K562 (cell line): ENCODE measurements at regions not wholly inside any gene's neighbourhood (a gene's known extent, or its start where the extent isn't known, plus 50 kb on each side); places are given as distances from the start of the nearest gene placed in this dataset.

Source experiments
- ATAC-seq: fragments of 200-7000 bp; cut with Tn5 transposase; 3 replicates; pipeline ENCODE4 v1.9.1; 2020; ENCODE audit warnings: moderate library complexity
- BruUV-seq: library from RNA; stranded (reverse); fragments of 400-500 nt; replicated peaks from 2 replicates; lab custom pipeline; 2021; lab: Mats Ljungman, UMichigan
- CTCF ChIA-PET: fragments of 300-600 bp; formaldehyde crosslinking; extraction: SDS; loops from one replicate; lab custom pipeline; 2021; ENCODE audit warnings: low intra/inter-chr PET ratio; lab: Yijun Ruan, JAX
- POLR2A ChIA-PET: fragments of 300-600, 350-650 bp; sonication (Branson Sonifier 250); formaldehyde crosslinking; extraction: SDS; loops from one replicate; lab custom pipeline; 2021; ENCODE audit warnings: antibody characterized with exemption, inconsistent platforms; lab: Yijun Ruan, JAX
- DNase-seq, 4 experiments: peaks; one replicate each; pipeline versions ENCODE4 v3.0.0 to v3.0.0-alpha.2; 2011 to 2018; ENCODE audit warnings: low spot score in 3 of 4, mixed read lengths in 3 of 4; ENCODE audit errors: extremely low read depth in 1 of 4
- FAIRE-seq: peaks from 2 replicates; lab custom pipeline; 2011; peaks lifted over from hg19 to GRCh38; lab: Jason Lieb, UNC
- H2AFZ ChIP-seq: 2 replicates; pipeline ENCODE4 v1.6.0; 2011; ENCODE audit warnings: low read depth, low read length, control low read depth, inconsistent platforms
- H3K27ac ChIP-seq: fragments of 200-600 bp; 3 replicates; pipeline ENCODE4 v1.8.0; 2011; ENCODE audit warnings: low read depth, mild to moderate bottlenecking, control low read depth, inconsistent platforms, low read length, moderate library complexity, mixed read lengths; ENCODE audit errors: extremely low read depth
- H3K27me3 ChIP-seq, 2 experiments: fragments of 300-600 bp in 1 of 2; 2 replicates in 1 of 2; 3 replicates in 1 of 2; pipeline versions ENCODE4 v1.6.0 to v1.8.0; 2011; ENCODE audit warnings: inconsistent platforms in 2 of 2, low read length in 2 of 2, mild to moderate bottlenecking in 1 of 2, mixed read lengths in 1 of 2, moderate library complexity in 1 of 2; ENCODE audit not compliant: control insufficient read depth in 2 of 2, insufficient read depth in 2 of 2
- H3K36me3 ChIP-seq: fragments of 300-600 bp; 3 replicates; pipeline ENCODE4 v1.8.0; 2011; ENCODE audit warnings: mild to moderate bottlenecking, low read length, inconsistent platforms; ENCODE audit not compliant: control insufficient read depth, insufficient read depth
- H3K4me1 ChIP-seq, 2 experiments: fragments of 200-600 bp in 1 of 2; replicated peaks in 1 of 2; 2 replicates in 1 of 2; 3 replicates in 1 of 2; pipeline versions ENCODE4 v1.5.1 to v1.8.0; 2011; ENCODE audit warnings: inconsistent platforms in 2 of 2, low read length in 2 of 2, mild to moderate bottlenecking in 1 of 2, mixed read lengths in 1 of 2, moderate library complexity in 1 of 2; ENCODE audit not compliant: control insufficient read depth in 2 of 2, insufficient read depth in 2 of 2
- H3K4me2 ChIP-seq: 2 replicates; pipeline ENCODE4 v1.6.1; 2011; ENCODE audit warnings: low read length, control low read depth, inconsistent platforms, mixed read lengths; ENCODE audit not compliant: insufficient read depth
- H3K4me3 ChIP-seq: fragments of 200-600 bp; sonication (generic), shearing (Covaris generic); 2 replicates; pipeline ENCODE4 v1.5.1; 2016; ENCODE audit warnings: control low read depth, inconsistent platforms
- H3K79me2 ChIP-seq: fragments of 200-600 bp; 3 replicates; pipeline ENCODE4 v1.8.0; 2011; ENCODE audit warnings: low read length, inconsistent platforms; ENCODE audit not compliant: control insufficient read depth, insufficient read depth
- H3K9ac ChIP-seq, 2 experiments: 2 replicates each; pipeline versions ENCODE4 v1.6.0 to v1.6.1; 2011; ENCODE audit warnings: low read depth in 2 of 2, low read length in 2 of 2, control low read depth in 1 of 2, inconsistent platforms in 1 of 2, mild to moderate bottlenecking in 1 of 2, mixed read lengths in 1 of 2; ENCODE audit not compliant: insufficient read depth in 1 of 2
- H3K9me1 ChIP-seq: one replicate; pipeline ENCODE4 v1.6.0; 2011; ENCODE audit warnings: inconsistent platforms, mild to moderate bottlenecking, low read length, moderate library complexity; ENCODE audit not compliant: control insufficient read depth, insufficient read depth
- H3K9me3 ChIP-seq: replicated peaks from 2 replicates; pipeline ENCODE4 v1.5.1; 2011; ENCODE audit warnings: low read depth, low read length, inconsistent platforms; ENCODE audit not compliant: control insufficient read depth, insufficient read depth
- H4K20me1 ChIP-seq: replicated peaks from 2 replicates; pipeline ENCODE4 v1.6.1; 2011; ENCODE audit warnings: low read length, inconsistent platforms, mixed read lengths; ENCODE audit not compliant: control insufficient read depth, insufficient read depth
- EP400 ChIP-seq: fragments of 450-650 bp; IDR thresholded peaks from 2 replicates; pipeline ENCODE4 v1.6.1; 2017; ENCODE audit warnings: antibody characterized with exemption, mild to moderate bottlenecking, moderate library complexity
- FOXA1 ChIP-seq: fragments of 450-650 bp; IDR thresholded peaks from 2 replicates; pipeline ENCODE4 v1.6.1; 2016; ENCODE audit warnings: mild to moderate bottlenecking, borderline replicate concordance
- NELFE ChIP-seq: IDR thresholded peaks from 2 replicates; pipeline ENCODE4 v1.6.1; 2011; ENCODE audit warnings: mild to moderate bottlenecking; ENCODE audit not compliant: insufficient read depth, insufficient read length
- NEUROD1 ChIP-seq: fragments of 150-350 bp; IDR thresholded peaks from 2 replicates; pipeline ENCODE4 v1.6.1; 2014; ENCODE audit warnings: borderline replicate concordance, low read length, low read depth; ENCODE audit not compliant: partially characterized antibody
- NFRKB ChIP-seq: fragments of 450-650 bp; IDR thresholded peaks from 2 replicates; pipeline ENCODE4 v1.6.1; 2016; ENCODE audit warnings: low read depth
- POLR2G ChIP-seq: fragments of 200-400 bp; formaldehyde crosslinking; IDR thresholded peaks from 2 replicates; pipeline ENCODE4 v1.6.1; 2017; ENCODE audit warnings: low read depth, mild to moderate bottlenecking, antibody characterized with exemption, low read length, moderate library complexity
- ZNF12 ChIP-seq: sonication (generic); formaldehyde crosslinking; IDR thresholded peaks from 2 replicates; pipeline ENCODE4 v1.4.0; 2020; ENCODE audit warnings: mild to moderate bottlenecking, missing genetic modification reagents
- ZNF134 ChIP-seq: fragments of 250-450 bp; sonication (Bioruptor Pico); conservative IDR thresholded peaks from 2 replicates; pipeline ENCODE4 v1.4.0; 2020
- ZNF217 ChIP-seq: sonication (generic); formaldehyde crosslinking; IDR thresholded peaks from 2 replicates; pipeline ENCODE4 v1.8.0; 2022; ENCODE audit warnings: mild to moderate bottlenecking, missing genetic modification reagents
- ZNF282 ChIP-seq: sonication (generic); formaldehyde crosslinking; IDR thresholded peaks from 2 replicates; pipeline ENCODE4 v1.8.1; 2023; ENCODE audit warnings: missing genetic modification reagents
- ZNF395 ChIP-seq: fragments of 200-800 bp; sonication (Bioruptor generic); IDR thresholded peaks from 2 replicates; pipeline ENCODE4 v1.6.1; 2017; ENCODE audit warnings: missing genetic modification characterization, missing compliant biosample characterization
- whole genome bisulfite sequencing: fragments of 100-300 bp; shearing (Covaris generic); methylation state at CpG from one replicate; pipeline ENCODE4 v1.1.6; 2016; ENCODE audit warnings: low coverage, mixed read lengths; ENCODE audit not compliant: insufficient coverage; ENCODE audit errors: missing lambda C conversion rate; 5-methylcytosine and 5-hydroxymethylcytosine counted together
- in situ Hi-C: fragments of 300-500 bp; cut with MboI; formaldehyde crosslinking; loops from 4 replicates; pipeline ENCODE4 v1.15.0; 2018; ENCODE audit warnings: inconsistent platforms, mixed read lengths
- intact Hi-C: fragments of 100-400 bp; cut with micrococcal nuclease; formaldehyde crosslinking; loops from 2 replicates; pipeline ENCODE4 v1.14.2; 2022

GRCh38 chr3:197407526-197407925, 109.1 kb upstream of the DLG1 start:
- 21% methylated on average over 3 of the region's 3 CpGs for WGBS
- TF ChIP-seq ZNF395 (CRISPR knock-in tag) (no peak), POLR2G (no peak), NELFE (no peak), NEUROD1 (no peak), ZNF217 (CRISPR knock-in tag) (no peak), ZNF134 (CRISPR knock-in tag) (no peak), FOXA1 (no peak), NFRKB (no peak), ZNF282 (CRISPR knock-in tag) (no peak), ZNF12 (no peak), EP400 (no peak)
- Histone ChIP-seq H3K4me3 (no peak overlapping the region), H3K4me1 (peaks cover 3 to 6% of the 10 kb centered on the region in 2 experiments; a peak in 4 of 5 replicates), H3K27ac (no peak overlapping the region), H3K9ac (no peak overlapping the region), H4K20me1 (no peaks in the 10 kb centered on the region), H3K79me2 (no peaks in the 10 kb centered on the region), H3K9me1 (no peaks in the 10 kb centered on the region), H3K9me3 (peaks cover 6% of the 10 kb centered on the region), H3K36me3 (no peaks in the 10 kb centered on the region), H2AFZ (0 out of 2 replicates have a peak overlapping the region, but pooled peaks have one; percentile 59), H3K4me2 (no peak overlapping the region), H3K27me3 (peaks cover 31 to 60% of the 10 kb centered on the region in 2 experiments)
- FAIRE-seq (no peak), ATAC-seq (no peak), DNase-seq (peak in 1 of 4 experiments; percentile 3)
- ChIA-PET POLR2A (interaction anchor here (0.8 to 1.6 kb wide), 2 partner anchors 13 to 70 kb away, joined by 4 to 5 read pairs; no protein-coding TSS in a partner anchor), CTCF (no interaction called here)
- in situ Hi-C loops, result no loop called here
- intact Hi-C loops, result no loop called here
- BruUV-seq, result no TSS peak
